ENCODE measurements at regions not wholly inside any gene's neighbourhood (a gene's known extent, or its start where the extent isn't known, plus 50 kb on each side); places are given as distances from the start of the nearest gene placed in this dataset.

DNA sequence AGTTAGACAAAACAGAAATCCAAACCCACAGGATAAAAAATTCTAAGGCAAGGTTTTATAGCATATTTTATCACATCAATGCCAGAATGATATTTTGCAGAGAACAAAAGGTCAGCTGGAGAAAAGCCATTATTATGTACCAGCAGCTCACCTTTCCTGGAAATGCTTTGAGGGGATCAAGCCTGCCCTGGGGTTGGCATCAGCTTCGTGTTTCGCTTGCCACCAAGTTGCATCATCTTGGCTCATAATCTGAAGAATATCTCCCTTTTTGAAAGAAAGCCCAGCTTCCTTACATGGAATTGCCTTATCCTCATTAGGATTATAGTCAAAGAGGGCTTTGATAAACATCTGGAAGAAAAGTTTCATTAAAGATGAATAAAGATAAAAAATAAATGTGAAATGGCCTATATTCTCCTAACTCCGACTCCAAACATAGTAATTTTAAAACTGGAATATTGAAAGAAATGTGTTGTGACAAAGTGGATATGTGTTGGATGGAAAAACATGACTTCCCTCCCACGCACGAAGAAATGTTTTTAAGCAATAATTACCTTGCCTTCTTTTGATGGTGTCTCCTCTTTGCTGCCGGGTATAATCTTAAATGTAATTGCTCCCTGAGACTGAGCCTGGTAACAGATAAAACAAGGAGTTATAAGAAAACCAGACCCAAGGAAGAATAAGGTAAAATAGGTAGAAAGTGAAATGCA lies 121.3 kb upstream of the ODAD2 start:
- no peak for FAIRE-seq
- TF ChIP-seq POLR2A (IDR thresholded peaks at IDR 0.05; ENCODE audit: low read depth, low read length) (no peak), TAF1 (IDR thresholded peaks at IDR 0.05; ENCODE audit: low read depth, low read length) (no peak), POLR2AphosphoS5 (IDR thresholded peaks at IDR 0.05; ENCODE audit: low read depth, low read length) (no peak), PAX5 (IDR thresholded peaks at IDR 0.05; ENCODE audit: insufficient read depth, low read length, severe bottlenecking) (no peak), POU2F2 (IDR thresholded peaks at IDR 0.05; ENCODE audit: low read depth, low read length) (no peak), SPI1 (IDR thresholded peaks at IDR 0.05; ENCODE audit: low read depth, low read length) (no peak)
- DNase-seq (ENCODE audit: insufficient read length, low spot score), result no peak

DNA sequence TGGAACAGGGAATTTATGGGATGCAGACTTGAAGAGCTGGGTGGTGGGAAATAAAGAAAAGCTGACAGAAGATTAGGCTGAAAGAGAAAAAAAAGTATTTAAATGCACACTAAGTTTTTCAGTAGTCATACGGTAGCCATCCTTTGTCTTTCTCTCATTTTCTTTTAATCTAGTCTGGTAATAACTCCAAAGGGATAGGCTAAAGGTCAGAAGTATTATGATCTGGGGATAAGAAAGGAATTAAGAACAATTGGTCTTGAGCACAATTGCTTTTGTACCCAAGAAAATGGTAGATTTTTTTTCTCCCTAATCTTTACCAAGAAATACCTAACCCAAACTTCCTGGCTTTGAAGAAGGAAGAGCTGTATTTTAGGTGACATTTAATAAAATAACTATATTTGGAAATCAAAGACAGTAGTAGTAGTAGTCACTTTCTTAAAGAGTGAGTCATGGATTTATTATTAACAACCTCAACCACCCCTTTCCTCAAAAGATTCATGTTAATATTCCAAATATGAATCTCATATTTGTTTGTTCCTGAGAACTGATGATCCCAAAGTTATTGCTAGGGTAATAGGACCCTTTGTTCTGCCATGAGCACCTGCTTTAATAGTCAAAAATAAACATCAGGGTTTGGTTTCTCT lies 120.2 kb upstream of the ODAD2 start:
- DNase-seq (ENCODE audit: insufficient read length, low spot score), result no peak
- TF ChIP-seq SPI1 (IDR thresholded peaks at IDR 0.05; ENCODE audit: low read depth, low read length) (no peak), POLR2AphosphoS5 (IDR thresholded peaks at IDR 0.05; ENCODE audit: low read depth, low read length) (no peak), PAX5 (IDR thresholded peaks at IDR 0.05; ENCODE audit: insufficient read depth, low read length, severe bottlenecking) (no peak)
- FAIRE-seq, result no peak

DNA sequence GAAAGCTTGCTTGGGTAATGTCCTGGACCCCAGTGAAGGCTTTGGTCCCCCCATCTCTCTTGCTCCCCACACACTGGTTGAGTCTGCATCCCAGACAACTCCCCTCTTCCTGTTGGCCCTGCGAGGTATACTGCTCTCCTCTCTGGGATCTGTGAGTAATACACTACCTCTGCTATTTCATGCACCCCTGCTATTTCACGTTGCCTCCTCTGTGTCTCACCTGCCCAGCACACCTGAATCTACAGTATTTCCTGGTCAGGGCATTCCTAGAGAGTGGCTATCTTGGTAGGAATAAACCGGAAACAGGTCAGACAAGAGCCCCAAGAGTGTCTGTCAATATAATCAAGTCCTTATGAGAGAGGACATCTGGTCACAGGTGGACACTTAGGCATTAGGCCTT lies 114.3 kb upstream of the ODAD2 start:
- FAIRE-seq, result no peak
- no peak for TF ChIP-seq PAX5 (IDR thresholded peaks at IDR 0.05; ENCODE audit: insufficient read depth, low read length, severe bottlenecking)
- DNase-seq (ENCODE audit: insufficient read length, low spot score), result no peak

DNA sequence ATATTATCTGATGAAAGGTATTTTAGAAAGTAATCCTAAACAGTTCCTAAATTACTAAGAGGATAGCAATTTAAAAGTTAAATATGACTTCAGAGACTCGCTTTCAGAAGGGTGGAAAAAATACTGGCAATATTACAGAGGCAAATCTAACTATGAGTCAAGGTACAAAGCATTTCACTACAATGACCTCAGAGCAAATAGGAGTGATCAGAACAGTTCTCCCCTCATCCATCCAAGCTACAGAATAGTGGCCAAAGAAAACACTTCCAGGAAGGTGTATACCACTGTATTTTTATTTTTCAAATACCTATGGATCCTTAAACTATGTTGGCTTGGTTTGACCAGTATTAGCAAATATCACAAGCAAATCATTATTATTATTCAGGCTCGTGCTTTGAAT lies 112.8 kb upstream of the ODAD2 start:
- FAIRE-seq (no peak), DNase-seq (ENCODE audit: insufficient read length, low spot score) (no peak)
- TF ChIP-seq POLR2A (IDR thresholded peaks at IDR 0.05; ENCODE audit: low read depth, low read length) (no peak), POLR2AphosphoS5 (IDR thresholded peaks at IDR 0.05; ENCODE audit: low read depth, low read length) (no peak), PAX5 (IDR thresholded peaks at IDR 0.05; ENCODE audit: insufficient read depth, low read length, severe bottlenecking) (no peak), POU2F2 (IDR thresholded peaks at IDR 0.05; ENCODE audit: low read depth, low read length) (no peak), TAF1 (IDR thresholded peaks at IDR 0.05; ENCODE audit: low read depth, low read length) (no peak), SPI1 (IDR thresholded peaks at IDR 0.05; ENCODE audit: low read depth, low read length) (no peak)

DNA sequence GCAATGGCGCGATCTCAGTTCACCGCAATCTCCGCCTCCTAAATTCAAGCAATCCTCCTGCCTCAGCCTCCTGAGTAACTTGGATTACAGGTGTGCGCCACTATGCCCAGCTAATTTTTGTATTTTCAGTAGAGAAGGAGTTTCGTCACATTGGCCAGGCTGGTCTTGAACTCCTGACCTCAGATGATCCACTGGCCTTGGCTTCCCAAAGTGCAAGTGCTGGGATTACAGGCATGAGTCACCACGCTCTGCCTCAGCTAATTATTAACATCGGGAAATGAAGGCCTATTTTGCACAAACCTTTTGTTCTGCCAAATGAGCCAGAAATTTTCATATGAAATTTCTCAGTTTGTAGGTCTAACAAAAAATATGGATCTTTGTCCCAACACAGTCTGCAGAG lies 106.7 kb upstream of the ODAD2 start:
- DNase-seq (ENCODE audit: insufficient read length, low spot score) (no peak), FAIRE-seq (no peak)
- TF ChIP-seq POLR2A (IDR thresholded peaks at IDR 0.05; ENCODE audit: low read depth, low read length), result no peak
- no peak for TF ChIP-seq POLR2AphosphoS5 (IDR thresholded peaks at IDR 0.05; ENCODE audit: low read depth, low read length)
- no peak for TF ChIP-seq TAF1 (IDR thresholded peaks at IDR 0.05; ENCODE audit: low read depth, low read length)
- no peak for TF ChIP-seq POU2F2 (IDR thresholded peaks at IDR 0.05; ENCODE audit: low read depth, low read length)
- no peak for TF ChIP-seq PAX5 (IDR thresholded peaks at IDR 0.05; ENCODE audit: insufficient read depth, low read length, severe bottlenecking)
- TF ChIP-seq SPI1 (IDR thresholded peaks at IDR 0.05; ENCODE audit: low read depth, low read length), result no peak

DNA sequence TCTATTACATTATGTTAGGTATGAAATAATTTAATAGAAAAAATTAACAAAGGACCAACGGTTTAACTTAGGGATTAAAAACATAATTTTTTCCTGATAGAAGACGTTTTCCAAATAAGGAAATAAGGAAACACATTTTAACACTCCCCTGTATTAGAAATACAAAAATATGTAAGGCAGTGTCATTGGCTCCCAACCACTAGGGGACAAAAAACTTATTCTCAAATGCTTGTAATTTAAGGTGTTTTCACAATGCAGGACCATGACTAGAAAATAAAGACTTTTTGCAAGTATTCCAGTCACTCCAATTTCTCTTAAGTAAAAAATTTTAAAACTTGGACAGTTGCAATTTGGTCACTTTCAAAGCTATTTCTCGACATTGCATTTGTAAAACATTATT lies 98.8 kb upstream of the ODAD2 start:
- TF ChIP-seq TAF1 (IDR thresholded peaks at IDR 0.05; ENCODE audit: low read depth, low read length) (no peak), SPI1 (IDR thresholded peaks at IDR 0.05; ENCODE audit: low read depth, low read length) (no peak), POLR2AphosphoS5 (IDR thresholded peaks at IDR 0.05; ENCODE audit: low read depth, low read length) (no peak), POLR2A (IDR thresholded peaks at IDR 0.05; ENCODE audit: low read depth, low read length) (no peak), PAX5 (IDR thresholded peaks at IDR 0.05; ENCODE audit: insufficient read depth, low read length, severe bottlenecking) (no peak), POU2F2 (IDR thresholded peaks at IDR 0.05; ENCODE audit: low read depth, low read length) (no peak)
- no peak for FAIRE-seq
- DNase-seq (ENCODE audit: insufficient read length, low spot score), result no peak

DNA sequence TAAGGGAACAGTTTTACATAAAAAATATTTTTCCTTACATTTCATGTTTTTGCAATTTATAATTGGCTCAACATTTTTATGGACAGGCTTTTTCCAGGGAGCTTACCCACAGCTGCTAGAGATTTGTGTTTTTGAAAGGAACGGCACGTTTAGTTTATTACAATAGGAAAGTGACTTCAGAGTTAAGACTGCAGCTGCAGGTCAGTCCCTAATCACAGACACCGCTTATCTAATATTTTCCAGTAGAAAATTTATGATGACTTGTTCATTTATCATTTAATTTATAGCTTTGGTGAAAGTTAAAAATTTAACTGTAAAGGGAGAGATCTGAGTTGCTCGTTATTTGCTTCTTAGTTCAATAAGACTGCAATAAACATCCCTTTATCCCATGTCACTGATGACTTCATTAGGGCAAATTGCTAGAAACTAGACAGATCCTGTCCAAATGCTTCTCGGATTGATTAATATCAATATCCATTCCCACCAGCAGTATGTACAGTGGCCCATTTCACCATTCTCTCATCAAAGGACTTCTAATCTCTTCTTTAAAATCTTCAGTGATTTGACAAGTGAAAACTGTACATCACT lies 97.0 kb upstream of the ODAD2 start:
- DNase-seq (ENCODE audit: insufficient read length, low spot score) (no peak), FAIRE-seq (no peak)
- TF ChIP-seq TAF1 (IDR thresholded peaks at IDR 0.05; ENCODE audit: low read depth, low read length) (no peak), POU2F2 (IDR thresholded peaks at IDR 0.05; ENCODE audit: low read depth, low read length) (no peak), POLR2AphosphoS5 (IDR thresholded peaks at IDR 0.05; ENCODE audit: low read depth, low read length) (no peak), POLR2A (IDR thresholded peaks at IDR 0.05; ENCODE audit: low read depth, low read length) (no peak), SPI1 (IDR thresholded peaks at IDR 0.05; ENCODE audit: low read depth, low read length) (no peak), PAX5 (IDR thresholded peaks at IDR 0.05; ENCODE audit: insufficient read depth, low read length, severe bottlenecking) (no peak)

DNA sequence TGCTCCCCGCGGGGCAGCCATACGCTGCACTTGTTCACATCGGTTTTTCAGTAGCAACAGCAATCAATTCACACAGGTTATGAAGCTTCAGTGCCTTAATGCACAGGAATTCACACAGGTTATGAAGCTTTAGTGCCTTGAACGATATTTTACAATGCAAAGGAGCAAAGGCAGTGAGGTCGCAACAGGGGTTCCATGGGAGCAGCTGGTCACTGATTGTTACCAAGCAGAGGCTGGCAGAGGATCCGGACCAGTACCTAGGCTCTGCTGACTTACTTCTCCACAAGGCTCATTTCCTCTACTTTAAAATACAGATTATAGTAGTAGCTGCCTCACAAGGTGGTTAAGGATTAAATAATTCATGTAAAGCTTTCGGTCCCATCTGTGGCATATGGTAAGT lies 95.2 kb upstream of the ODAD2 start:
- no peak for FAIRE-seq
- no peak for DNase-seq (ENCODE audit: insufficient read length, low spot score)
- TF ChIP-seq PAX5 (IDR thresholded peaks at IDR 0.05; ENCODE audit: insufficient read depth, low read length, severe bottlenecking) (no peak), TAF1 (IDR thresholded peaks at IDR 0.05; ENCODE audit: low read depth, low read length) (no peak), POLR2AphosphoS5 (IDR thresholded peaks at IDR 0.05; ENCODE audit: low read depth, low read length) (no peak), POLR2A (IDR thresholded peaks at IDR 0.05; ENCODE audit: low read depth, low read length) (no peak), POU2F2 (IDR thresholded peaks at IDR 0.05; ENCODE audit: low read depth, low read length) (no peak), SPI1 (IDR thresholded peaks at IDR 0.05; ENCODE audit: low read depth, low read length) (no peak)

DNA sequence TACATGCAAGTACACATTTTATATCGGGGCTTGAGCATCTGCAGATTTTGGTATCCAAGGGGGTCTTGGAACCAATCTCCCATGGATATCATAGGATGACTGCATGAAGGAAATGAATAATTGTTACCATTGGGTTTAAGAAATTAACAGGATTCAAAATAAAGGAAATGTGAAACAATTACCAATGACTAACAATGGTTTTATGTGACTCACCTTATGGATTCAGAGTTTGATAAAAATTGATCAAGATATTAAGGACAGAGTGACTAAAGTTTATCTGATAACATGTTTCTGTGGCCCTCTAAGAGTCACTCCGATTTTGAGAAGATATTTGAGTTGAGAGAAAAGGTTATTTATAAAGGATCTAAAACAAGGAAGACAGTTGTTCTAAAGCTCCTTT lies 93.0 kb upstream of the ODAD2 start:
- TF ChIP-seq TAF1 (IDR thresholded peaks at IDR 0.05; ENCODE audit: low read depth, low read length) (no peak), SPI1 (IDR thresholded peaks at IDR 0.05; ENCODE audit: low read depth, low read length) (no peak), POLR2AphosphoS5 (IDR thresholded peaks at IDR 0.05; ENCODE audit: low read depth, low read length) (no peak), POLR2A (IDR thresholded peaks at IDR 0.05; ENCODE audit: low read depth, low read length) (no peak), PAX5 (IDR thresholded peaks at IDR 0.05; ENCODE audit: insufficient read depth, low read length, severe bottlenecking) (no peak), POU2F2 (IDR thresholded peaks at IDR 0.05; ENCODE audit: low read depth, low read length) (no peak)
- FAIRE-seq (no peak), DNase-seq (ENCODE audit: insufficient read length, low spot score) (no peak)

All from GM12891 (cell line).